GM18502 (cell line): ENCODE measurements at regions not wholly inside any gene's neighbourhood (a gene's known extent, or its start where the extent isn't known, plus 50 kb on each side); places are given as distances from the start of the nearest gene placed in this dataset.

Experiments used
- ATAC-seq: cut with Tn5 transposase; IDR thresholded peaks from one replicate; pipeline ENCODE4 v1.9.1; 2021; ENCODE audit warnings: mild to moderate bottlenecking; ENCODE audit not compliant: unreplicated experiment, poor library complexity

DNA sequence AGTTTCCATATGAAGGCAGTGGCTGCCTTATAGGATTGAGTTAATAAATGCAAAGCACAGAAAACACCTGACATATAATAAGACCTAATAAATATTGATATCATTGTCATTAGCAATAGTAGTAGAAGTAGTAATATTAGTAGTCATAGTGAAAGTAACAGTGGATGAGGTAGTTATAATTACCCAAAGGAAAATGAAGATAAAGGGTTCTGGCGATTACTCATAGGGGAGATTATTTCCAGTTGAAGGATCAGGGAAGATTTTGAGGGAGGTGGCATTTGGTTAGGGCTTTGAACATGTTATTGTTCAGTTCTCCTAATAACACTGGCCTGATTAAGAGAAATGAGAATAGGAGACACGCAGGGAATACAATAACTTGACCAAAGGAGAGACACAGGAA is 131.9 kb upstream of the GPRIN3 start:
- no peak for ATAC-seq

DNA sequence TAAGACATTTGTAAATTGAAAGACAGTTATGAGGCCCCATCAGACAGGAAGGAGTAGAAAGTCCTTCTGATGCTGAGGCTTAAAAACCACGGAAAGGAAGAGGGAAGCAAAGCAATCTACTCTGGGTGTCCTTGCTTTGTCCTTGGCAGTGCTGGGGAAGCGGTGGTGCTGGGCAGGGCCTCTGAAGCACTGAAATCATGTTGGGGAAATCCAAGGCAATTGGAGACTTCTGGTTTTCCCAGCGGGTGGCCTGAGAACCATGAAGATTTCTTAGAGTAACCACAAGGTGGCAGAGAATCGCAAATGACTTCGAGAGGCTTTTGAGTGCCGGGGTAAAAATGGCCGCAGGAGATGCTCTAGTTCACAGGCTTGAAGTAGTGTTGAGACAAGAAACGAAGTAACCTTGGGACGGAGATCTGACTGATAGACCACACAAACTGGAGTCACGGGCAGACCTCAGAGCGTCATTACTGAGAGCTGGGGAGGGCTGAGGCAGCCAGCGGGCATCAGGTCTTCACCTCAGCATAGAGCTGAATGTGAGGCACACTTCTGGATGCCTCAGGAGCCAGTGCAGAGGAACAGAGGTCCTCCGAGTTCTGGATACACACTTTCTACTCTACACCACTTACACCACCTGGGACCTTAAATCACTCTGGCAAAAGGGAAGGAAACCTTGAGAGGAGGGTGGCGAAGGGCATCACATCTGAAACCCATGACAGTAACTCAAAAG is 130.7 kb upstream of the GPRIN3 start:
- ATAC-seq = peak; percentile 90

DNA sequence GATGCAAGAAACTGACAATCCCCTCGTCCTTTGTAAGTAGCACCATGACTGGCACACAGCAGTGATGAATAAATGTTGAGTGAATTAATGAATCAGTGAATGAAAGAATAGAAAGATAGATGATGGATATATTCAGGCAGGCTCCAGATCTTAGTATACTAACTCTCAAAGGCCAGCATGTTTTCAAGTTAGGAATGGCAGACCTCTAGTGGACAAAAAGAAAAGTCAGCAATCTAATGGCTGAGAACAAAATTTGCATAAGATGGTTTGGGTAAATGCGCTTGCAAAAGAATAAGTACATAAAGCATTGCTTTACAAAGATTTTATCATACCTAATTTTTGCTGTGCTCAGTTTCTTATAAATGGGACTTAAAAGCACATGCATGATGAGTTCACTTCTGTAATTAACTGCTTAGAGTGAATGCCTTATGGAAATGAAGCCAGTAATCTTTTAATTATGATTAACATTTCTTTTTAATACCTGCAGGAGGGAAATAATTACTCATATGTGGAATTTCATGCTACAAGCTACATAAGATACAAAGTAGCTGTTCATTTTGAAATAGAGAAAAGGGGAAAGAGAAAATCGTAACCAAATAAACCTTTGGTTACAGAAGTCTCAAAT is 126.9 kb upstream of the GPRIN3 start:
- ATAC-seq = peak; percentile 73

DNA sequence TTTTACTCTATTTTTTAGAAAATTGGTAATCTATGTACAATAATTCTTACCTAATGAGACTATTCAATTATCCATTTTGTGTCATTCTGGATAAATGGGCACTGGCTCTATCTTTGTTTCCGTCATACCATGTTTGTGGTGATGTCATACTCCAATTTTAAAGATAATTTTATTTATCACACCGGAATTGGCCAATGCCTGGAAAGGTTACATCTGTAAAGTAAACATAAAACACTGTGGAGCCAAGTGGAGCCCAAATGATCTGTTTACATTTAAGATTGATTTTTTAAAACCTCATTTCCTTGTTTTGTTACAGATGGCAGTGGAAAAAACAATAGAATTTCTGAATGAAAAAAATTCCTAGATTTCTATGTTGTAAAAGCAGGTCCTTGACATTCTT is 120.2 kb upstream of the GPRIN3 start:
- ATAC-seq = no peak

DNA sequence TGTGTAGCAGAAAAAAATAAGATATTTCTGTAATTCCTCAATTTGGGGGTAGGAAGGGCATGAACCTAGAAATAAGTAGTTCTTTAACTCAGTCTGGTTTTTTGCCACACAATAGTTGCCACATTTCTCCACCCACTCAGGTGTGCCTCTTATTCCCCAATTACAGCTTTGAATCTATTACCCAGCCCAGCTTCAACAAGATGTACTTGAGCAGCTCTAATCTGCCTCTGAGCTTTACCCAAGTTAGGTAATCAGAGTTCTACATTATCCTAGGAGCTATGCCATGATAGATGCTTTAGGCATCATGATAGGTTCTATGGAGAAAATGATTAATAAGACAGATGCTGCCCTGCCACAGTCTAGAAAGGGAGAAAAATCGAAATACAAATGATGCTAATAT is 117.4 kb upstream of the GPRIN3 start:
- ATAC-seq = no peak

DNA sequence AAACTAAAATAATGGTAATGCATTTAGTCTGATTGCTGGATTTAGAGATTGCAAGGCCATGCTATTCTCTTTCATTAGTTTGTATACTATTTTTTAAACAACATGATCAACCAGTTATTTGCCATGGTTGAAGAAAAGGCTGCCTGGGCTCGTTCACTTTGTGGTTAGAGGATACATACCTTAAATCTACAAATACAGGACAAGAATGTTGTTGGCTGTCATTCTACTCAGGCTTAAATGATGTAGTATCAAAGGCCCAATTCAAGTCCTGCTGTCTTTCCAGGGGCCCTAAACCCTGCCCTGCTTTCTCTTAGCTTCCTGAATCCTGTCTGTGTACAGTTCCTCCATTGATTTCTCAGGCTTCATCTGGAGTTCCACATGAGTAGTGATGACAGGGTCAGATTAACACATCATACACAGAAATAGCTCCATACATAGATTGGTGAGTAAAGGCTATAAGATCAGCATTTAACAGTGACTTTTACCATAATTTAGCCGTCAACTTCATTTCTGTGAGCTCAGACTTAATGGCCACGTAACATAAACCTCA is 114.9 kb upstream of the GPRIN3 start:
- no peak for ATAC-seq

DNA sequence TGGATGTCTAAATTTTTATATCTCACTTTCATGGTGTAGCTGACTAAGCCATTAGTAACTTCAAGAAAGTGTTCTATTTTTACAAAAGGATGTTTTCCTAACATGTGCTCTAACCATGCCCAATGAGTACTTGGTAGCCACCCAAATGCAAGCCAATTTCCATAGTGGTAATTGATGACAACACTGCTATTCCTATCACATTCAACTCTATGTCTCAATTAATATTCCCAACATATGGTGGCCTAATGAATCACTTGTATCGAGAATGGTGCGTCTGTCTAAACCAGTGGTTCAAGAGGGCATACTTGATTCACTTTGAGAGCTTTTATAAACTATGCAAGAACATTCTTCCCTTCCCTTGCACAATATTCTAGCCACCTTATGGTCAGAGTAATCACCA is 112.9 kb upstream of the GPRIN3 start:
- no peak for ATAC-seq

DNA sequence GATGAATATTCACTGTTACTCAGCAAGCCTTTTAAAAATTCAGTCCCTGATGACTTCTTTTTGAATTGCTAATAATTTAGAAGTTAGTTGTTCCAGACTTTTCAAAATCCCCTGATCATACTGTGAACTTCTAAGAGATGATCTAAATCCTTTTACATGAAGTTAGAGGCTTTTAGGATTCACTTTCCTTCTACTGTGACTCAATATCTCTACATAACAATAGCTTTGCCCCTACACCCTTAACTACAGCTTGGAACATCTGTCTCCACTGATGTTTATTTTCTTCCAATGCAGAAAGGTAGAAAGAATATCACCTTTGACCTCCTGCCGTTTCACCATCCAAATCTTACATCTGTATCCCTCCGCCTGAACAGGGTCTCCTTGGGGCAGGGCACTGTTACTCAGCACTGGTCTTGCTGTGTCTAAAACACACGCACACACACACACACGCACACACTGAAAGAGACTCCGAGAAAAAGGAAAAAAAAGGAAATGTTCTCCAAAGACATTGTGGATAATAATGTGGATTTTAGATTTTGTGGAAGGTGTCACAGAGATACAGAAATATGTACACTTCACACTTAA is 111.6 kb upstream of the GPRIN3 start:
- no peak for ATAC-seq

DNA sequence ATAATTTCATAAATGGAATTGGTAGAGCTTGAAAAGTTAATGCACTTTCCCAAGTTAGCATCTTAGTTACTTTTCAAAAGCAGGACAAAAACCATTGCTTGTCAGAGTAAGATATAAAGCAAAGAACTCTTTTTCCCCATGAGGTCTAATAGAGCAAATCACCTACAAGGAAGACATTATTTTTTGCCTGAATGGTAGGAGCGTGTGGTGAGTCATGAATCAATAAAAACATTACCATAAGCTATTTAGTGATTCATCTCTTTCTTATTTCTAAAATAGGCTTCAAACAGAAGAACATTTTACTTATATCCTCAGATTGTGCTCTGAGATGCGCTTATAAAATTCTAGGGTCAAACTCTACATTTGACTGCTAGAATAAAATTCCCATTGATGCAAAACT is 109.4 kb upstream of the GPRIN3 start:
- ATAC-seq = no peak

DNA sequence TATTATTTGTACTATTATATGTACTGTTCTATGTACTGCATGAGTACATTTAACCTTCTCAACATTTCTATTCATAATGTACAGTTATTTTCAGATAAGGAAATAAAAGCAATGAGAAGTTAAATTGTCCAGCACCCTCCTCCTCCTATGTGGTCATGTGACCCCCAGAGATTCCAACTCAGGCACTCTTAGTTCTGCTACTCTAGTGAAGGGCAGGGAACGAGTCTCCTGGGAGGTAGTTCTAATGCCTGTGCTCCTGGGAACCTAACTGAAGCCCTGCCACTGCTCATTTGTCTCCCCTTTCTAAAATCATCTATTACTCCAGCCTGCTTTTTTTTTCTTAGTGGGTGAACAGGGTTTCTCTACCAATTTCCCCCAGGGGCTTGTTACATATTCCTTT is 105.9 kb upstream of the GPRIN3 start:
- ATAC-seq = no peak

DNA sequence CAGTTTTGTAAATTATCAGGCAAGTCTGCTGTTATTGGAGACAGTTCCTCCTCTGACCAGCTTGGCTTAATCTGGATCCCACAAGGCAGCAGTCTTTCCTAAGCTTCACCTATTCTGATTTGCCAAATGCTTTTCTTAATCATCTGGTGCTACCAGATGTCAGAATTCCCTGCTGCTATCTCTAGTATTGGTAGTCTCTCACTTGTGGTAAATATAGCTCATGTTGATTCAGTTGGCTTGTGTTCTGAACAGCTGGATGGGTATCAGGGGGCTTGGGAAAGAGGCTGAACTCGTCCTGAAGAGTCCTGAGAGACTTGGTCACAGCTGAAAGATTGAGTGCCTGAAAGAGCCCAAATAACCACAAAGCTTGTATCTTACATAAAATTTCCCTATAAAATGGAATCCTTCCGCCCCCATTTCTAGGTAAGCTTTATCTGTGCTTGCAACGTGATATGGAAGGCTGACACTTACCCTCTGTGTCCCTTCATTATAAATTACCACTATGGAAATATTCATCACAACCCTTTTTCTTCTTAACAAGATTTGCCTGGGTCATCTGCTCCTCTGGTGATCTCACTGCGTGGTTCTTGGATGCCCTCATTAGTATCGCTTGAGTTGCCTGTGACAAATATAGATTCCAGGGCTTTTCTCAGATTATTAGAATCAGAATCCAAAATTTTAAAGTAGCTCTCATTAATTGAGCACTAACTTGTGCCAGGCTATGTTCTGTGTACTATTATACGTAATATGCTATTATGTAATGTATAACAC is 104.1 kb upstream of the GPRIN3 start:
- ATAC-seq = no peak

DNA sequence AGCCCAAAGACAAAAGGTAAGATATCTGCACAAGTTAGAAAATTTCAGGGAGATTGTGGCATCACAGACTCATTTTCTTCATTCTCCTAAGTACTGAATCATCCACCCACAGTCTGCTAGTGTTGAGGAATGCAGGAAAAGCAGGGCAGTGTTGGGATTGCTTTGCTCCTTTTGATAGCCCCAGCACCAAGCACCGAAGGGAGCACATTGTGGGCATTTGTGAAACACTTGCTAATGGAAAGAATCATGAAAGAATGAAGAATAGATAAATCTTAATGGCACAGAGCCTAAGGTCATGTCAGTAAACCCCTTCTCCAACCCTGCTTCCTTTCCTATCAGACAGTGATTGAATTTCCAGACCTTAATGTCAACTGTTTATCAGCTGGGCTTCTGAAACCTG is 103.1 kb upstream of the GPRIN3 start:
- no peak for ATAC-seq

DNA sequence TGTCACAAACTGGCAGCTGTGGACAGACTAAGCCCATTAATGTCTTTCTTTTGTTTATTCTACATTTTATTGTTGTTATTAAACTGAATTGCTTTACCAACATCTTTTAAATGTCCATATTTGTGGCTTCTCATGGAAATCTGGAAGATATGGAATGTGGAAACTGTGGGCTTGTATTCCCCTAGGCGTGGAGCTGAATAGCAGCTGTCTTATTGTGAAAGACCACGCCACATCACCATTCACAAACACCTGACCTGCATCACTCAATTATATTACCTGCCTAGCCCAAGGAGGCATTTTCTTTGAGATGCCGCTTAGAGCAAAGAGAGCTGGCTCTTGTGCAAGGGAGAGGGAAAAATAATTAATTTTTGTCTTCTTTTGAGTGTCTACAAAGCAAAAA is 96.9 kb upstream of the GPRIN3 start:
- ATAC-seq = no peak

DNA sequence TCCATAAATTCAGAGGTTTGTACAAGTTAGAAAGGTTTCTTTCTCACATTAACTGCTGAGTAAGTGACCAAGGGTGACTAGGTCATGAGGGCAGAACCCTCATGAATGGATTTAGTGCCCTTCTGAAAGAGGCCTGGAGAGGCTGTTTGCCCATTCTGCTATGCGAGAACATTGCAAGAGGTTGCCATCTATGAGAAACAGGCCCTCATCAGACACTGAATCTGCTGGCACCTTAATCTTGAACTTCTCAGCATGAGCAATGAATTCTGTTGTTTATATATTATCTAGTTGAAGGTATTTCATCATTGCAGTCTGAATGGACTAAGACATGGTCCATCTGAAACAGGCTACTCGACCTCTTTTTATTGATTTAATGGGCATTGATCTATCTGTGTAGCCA is 96.2 kb upstream of the GPRIN3 start:
- ATAC-seq = no peak

DNA sequence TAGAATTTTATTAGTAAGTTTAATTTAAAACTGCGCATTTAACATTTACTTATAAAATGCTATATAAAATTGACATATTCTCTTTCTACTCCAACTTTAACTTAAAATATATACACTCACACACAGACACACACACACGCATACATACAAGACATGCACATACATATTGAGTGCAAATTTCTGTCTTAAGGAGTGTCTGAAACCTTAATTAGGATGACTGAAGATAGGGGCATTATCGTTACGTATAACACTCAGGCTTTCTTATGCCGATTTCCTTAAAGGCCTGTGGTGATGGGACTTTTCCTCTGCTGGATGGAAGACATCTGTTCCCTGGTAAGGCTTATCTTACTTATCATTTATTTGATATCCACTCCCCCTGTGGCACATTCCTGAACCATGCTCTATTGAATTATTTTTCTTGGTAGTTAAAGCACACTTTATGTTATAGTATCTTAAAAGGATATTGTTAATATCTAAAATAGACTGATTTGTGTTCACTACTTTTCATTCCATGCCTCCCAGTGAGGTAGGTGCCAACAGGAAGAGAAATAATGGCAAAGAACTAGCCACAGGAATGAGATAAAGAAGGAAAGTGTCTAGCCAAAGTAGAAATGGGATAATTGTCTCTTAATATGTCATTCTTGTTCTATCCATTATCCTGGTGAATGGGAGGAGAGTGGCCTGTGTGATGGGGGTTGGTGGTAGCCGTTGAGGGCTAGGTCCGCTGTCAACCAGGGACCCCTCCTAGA is 92.9 kb upstream of the GPRIN3 start:
- ATAC-seq = no peak

DNA sequence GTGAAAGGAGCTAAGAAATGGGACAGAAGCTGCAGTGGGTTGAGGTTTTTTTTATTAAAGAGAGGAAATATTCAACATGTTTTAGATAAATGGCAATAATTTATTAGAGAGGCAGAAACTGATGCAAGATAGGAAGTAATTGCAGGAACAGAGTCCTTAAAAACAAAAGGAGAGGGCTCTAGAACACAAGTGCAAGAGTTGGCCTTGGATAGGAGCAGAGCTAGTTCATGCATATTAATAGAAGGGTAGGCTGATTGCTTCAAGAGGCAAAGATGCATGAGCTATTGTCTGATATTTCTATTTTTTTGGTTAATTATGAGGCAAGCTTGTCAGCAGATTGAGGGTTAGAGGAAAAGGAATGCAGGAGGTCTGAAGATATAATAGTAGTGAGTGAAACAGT is 91.0 kb upstream of the GPRIN3 start:
- no peak for ATAC-seq

DNA sequence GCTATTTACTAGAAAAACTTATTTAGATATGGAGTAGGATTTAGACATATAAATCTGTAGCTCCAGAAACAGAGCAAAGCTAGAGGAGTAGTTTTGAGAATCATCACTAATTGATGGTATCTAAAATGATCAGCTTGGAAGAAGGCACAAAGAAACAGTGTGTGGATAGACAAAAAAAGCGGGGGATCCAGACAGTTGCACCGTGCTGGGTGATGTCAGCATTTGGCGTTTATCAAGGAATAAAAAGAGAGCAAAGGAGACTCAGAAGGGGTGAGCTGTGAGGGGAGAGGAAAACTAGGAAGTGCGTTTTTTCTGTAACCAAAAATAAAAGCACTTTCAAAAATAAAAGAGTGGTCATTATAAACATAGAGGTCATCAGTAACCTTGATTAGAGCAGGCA is 90.5 kb upstream of the GPRIN3 start:
- no peak for ATAC-seq

DNA sequence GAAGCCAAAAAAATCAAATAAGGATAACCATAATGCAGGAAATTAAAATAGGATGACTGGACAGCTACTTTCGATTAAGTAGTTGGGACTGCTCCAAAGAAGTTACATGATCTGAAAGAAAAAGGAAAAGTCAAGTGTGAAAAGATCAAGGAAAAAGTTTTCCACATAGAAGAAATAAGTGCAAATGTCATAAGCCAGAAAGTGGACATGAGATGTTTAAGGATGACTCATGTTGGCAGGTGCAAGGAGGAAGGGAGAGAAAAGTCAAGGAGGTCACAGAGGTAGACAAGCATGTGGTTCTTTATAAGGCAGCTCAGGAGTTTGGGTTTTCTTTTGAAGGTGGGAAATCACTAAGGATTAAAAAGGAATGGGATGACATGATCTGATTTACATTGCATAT is 89.8 kb upstream of the GPRIN3 start:
- ATAC-seq = no peak

DNA sequence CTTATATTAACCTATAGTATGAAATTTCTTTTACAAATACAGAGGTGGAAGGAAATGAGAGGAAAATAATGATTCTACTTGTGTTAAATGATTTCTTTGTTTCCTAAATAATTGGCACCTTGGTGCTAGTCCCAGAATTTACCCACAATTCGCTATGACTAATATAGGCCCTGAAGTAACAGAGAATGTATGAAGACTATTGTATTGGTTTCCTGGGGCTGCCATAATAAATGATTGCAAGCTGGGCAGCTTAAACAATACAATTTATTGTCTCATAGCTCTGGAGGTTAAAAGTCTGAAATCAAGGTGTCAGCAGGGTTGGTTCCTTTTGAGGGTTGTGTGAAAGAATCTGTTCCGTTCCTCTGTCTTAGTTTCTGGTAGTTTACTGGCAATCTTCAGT is 74.8 kb upstream of the GPRIN3 start:
- no peak for ATAC-seq

DNA sequence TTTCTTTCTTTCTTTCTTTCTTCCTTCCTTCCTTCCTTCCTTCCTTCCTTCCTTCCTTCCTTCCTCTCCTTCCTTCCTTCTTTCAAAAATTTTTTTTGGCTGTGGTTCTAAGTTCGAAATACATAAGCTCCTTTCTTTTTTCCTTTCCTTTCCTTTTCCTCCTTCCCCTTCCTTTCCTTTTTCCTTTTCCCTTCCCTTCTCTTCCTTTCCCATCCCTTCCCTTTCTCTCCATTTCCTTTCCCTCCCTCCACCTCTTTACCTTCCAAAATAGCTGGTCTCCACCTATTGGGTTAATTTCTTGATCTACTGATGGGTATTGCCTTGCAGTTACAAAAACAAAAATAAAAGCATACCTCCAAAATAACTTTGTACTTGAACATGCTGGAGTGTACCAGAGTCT is 73.4 kb upstream of the GPRIN3 start:
- ATAC-seq = no peak
